ENCODE measurements at regions not wholly inside any gene's neighbourhood (a gene's known extent, or its start where the extent isn't known, plus 50 kb on each side); places are given as distances from the start of the nearest gene placed in this dataset.

DNA sequence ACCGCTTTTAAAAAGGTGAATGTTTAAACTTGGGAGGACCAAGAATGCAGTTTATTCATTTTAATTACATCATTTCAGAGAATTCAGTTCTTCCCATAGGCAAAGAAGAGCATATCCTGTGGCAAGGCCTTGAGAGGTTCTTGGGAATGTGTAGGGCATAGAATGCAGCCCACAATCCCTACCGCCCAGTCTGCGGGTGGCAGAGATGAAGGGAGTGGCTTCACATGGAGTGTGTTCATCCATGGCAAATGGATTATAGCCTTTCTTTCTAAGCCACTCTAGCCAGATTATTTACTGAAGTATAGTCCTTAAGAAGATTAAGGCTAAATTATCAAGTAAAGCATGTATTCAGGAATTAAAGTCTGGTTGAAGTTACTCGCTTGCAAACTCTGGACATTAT, 97.4 kb downstream of the TSPAN8 start:
- DNase-seq (no peak), ATAC-seq (no peak)
- TF ChIP-seq, protein P1, sequence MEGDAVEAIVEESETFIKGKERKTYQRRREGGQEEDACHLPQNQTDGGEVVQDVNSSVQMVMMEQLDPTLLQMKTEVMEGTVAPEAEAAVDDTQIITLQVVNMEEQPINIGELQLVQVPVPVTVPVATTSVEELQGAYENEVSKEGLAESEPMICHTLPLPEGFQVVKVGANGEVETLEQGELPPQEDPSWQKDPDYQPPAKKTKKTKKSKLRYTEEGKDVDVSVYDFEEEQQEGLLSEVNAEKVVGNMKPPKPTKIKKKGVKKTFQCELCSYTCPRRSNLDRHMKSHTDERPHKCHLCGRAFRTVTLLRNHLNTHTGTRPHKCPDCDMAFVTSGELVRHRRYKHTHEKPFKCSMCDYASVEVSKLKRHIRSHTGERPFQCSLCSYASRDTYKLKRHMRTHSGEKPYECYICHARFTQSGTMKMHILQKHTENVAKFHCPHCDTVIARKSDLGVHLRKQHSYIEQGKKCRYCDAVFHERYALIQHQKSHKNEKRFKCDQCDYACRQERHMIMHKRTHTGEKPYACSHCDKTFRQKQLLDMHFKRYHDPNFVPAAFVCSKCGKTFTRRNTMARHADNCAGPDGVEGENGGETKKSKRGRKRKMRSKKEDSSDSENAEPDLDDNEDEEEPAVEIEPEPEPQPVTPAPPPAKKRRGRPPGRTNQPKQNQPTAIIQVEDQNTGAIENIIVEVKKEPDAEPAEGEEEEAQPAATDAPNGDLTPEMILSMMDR (IDR thresholded peaks at IDR 0.05) = no peak
- no peak for TF ChIP-seq POLR2A (IDR thresholded peaks at IDR 0.05)
- Histone ChIP-seq H3K9me3 (no peaks in the 10 kb centered on the region), H3K4me1 (no peaks in the 10 kb centered on the region), H3K36me3 (no peaks in the 10 kb centered on the region), H3K27ac (no peak overlapping the region), H3K27me3 (no peaks in the 10 kb centered on the region), H3K4me3 (no peak overlapping the region)
- intact Hi-C loops (cut with DNase I) = no loop called here
- 70% methylated on average over 3 of the region's 4 CpGs for WGBS (ENCODE audit: insufficient coverage, low coverage, low lambda C conversion rate, missing lambda C conversion rate)

DNA sequence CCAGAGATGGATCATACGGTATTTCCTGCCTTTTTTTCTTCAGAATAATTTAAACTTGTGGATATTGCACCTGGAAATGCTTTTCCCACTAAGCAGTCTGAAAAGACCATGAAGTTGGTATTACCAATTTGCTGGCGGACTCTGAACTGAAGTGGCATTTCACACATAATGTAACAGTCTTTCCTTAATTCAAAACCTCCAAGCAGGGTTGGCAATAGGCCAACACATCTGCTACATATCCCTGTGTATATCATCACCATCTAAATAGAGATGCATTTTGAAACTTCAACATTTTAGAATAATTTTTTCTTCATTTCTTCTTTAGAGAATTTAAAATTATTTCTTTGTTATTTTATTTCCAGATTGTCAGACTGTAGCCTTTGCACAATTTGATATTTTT, 100.5 kb downstream of the TSPAN8 start:
- intact Hi-C loops (cut with DNase I) = no loop called here
- Histone ChIP-seq H3K9me3 (no peaks in the 10 kb centered on the region), H3K27ac (no peak overlapping the region), H3K4me1 (no peaks in the 10 kb centered on the region), H3K27me3 (no peaks in the 10 kb centered on the region), H3K36me3 (no peaks in the 10 kb centered on the region), H3K4me3 (no peak overlapping the region)
- no peak for TF ChIP-seq POLR2A (IDR thresholded peaks at IDR 0.05)
- TF ChIP-seq, protein P1 (IDR thresholded peaks at IDR 0.05) = no peak
- ATAC-seq (no peak), DNase-seq (no peak)
- WGBS (ENCODE audit: insufficient coverage, low coverage, low lambda C conversion rate, missing lambda C conversion rate) = 63% methylated on average over 2 of the region's 2 CpGs

DNA sequence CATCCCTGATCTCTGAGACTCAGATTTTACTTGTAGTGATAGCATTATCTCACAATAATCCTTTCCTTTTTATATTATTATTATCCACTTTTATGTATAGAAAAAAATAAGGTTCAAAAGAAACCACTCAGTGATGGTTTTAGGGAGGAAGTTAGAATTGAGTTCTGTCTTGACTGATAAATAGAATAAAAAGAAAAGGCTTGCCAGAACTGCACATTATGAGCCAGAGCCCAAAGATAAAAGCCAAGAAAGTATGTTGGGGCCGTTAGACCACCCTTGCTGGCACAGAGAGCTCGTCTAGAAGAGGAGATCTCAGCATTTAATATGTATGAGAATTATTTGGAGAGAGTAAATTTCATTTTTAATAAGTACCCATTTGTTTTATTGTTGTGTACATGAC, 103.2 kb downstream of the TSPAN8 start:
- Histone ChIP-seq H3K9me3 (no peaks in the 10 kb centered on the region), H3K4me1 (no peaks in the 10 kb centered on the region), H3K27me3 (no peaks in the 10 kb centered on the region), H3K36me3 (no peaks in the 10 kb centered on the region), H3K27ac (no peak overlapping the region), H3K4me3 (no peak overlapping the region)
- ATAC-seq (no peak), DNase-seq (no peak)
- WGBS (ENCODE audit: insufficient coverage, low coverage, low lambda C conversion rate, missing lambda C conversion rate) = 13% methylated on average over 2 of the region's 2 CpGs
- intact Hi-C loops (cut with DNase I) = no loop called here
- TF ChIP-seq POLR2A (IDR thresholded peaks at IDR 0.05) = no peak
- TF ChIP-seq, protein P1 (IDR thresholded peaks at IDR 0.05) = no peak

- intact Hi-C loops (cut with DNase I) = no loop called here
- Histone ChIP-seq H3K27me3 (no peaks in the 10 kb centered on the region), H3K4me3 (no peak overlapping the region), H3K4me1 (no peaks in the 10 kb centered on the region), H3K9me3 (no peaks in the 10 kb centered on the region), H3K36me3 (no peaks in the 10 kb centered on the region), H3K27ac (no peak overlapping the region)
- DNase-seq = no peak
- ATAC-seq = no peak
- TF ChIP-seq POLR2A (IDR thresholded peaks at IDR 0.05) = no peak
- TF ChIP-seq, protein P1 (IDR thresholded peaks at IDR 0.05) = no peak
Measured at GRCh38 chr12:71046215-71046614, 111.6 kb downstream of the TSPAN8 start.

DNA sequence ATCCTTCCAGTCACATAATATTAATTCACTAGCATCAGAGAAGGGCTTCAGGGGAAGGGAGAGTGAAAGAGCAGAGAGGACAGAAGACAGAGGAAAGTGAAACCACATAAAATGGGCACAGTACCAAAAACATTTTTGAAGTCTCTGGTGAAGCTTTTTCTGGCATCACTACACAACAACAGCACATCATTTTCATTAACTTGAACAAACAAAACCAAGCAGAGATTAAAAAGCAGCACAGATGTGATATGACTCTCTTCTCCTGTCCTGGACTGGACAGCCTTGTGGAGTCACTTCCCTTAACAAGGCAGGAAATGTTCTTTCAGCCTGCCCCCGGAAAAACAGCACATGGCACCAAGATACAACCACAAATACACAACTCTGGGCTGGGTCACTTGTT, 112.0 kb downstream of the TSPAN8 start:
- 0% methylated on average over 1 of the region's 1 CpG for WGBS (ENCODE audit: insufficient coverage, low coverage, low lambda C conversion rate, missing lambda C conversion rate)
- no peaks in the 10 kb centered on the region for H3K9me3 ChIP-seq
- no peaks in the 10 kb centered on the region for H3K36me3 ChIP-seq
- intact Hi-C loops (cut with DNase I) = no loop called here
- H3K4me1 ChIP-seq = no peaks in the 10 kb centered on the region
- no peak for TF ChIP-seq POLR2A (IDR thresholded peaks at IDR 0.05)
- TF ChIP-seq, protein P1 (IDR thresholded peaks at IDR 0.05) = no peak
- no peak overlapping the region for H3K4me3 ChIP-seq
- ATAC-seq (peak in 3 of 4 donors; percentile 33 to 39 (median 38)), DNase-seq (no peak)
- no peaks in the 10 kb centered on the region for H3K27me3 ChIP-seq
- H3K27ac ChIP-seq = no peak overlapping the region
